GM23338 (cell line): ENCODE measurements at regions not wholly inside any gene's neighbourhood (a gene's known extent, or its start where the extent isn't known, plus 50 kb on each side); places are given as distances from the start of the nearest gene placed in this dataset.

Experiments used
- CREB1 ChIP-seq: fragments of 250-450 bp; sonication (Bioruptor Pico); IDR thresholded peaks from 2 replicates; pipeline ENCODE4 v1.5.0; 2020; ENCODE audit warnings: low read depth, mild to moderate bottlenecking, moderate library complexity
- EZH2 ChIP-seq: fragments of 200-600 bp; sonication (generic); IDR thresholded peaks from one replicate; pipeline ENCODE4 v1.8.0; 2017; ENCODE audit warnings: antibody characterized with exemption, mild to moderate bottlenecking, low read depth; ENCODE audit not compliant: unreplicated experiment
- EZH2phosphoT487 ChIP-seq: fragments of 200-600 bp; sonication (generic); IDR thresholded peaks from one replicate; pipeline ENCODE4 v1.8.1; 2018; ENCODE audit warnings: antibody characterized with exemption; ENCODE audit not compliant: unreplicated experiment
- JUNB ChIP-seq: IDR thresholded peaks from one replicate; pipeline ENCODE4 v1.6.1; 2016; ENCODE audit warnings: antibody characterized with exemption; ENCODE audit not compliant: unreplicated experiment
- NANOG ChIP-seq: IDR thresholded peaks from 2 replicates; pipeline ENCODE4 v1.6.1; 2016; ENCODE audit warnings: antibody characterized with exemption, borderline replicate concordance
- POLR2AphosphoS5 ChIP-seq: IDR thresholded peaks from 2 replicates; pipeline ENCODE4 v1.6.1; 2016; ENCODE audit warnings: antibody characterized with exemption, low read depth
- ZNF114 ChIP-seq: fragments of 250-450 bp; sonication (Bioruptor Pico); IDR thresholded peaks from 2 replicates; pipeline ENCODE4 v1.5.0; 2020; ENCODE audit warnings: mild to moderate bottlenecking, moderate library complexity
- TF ChIP-seq, protein P1 (sequence below), 2 experiments: fragments of 200-600 bp in 1 of 2; sonication (generic) in 1 of 2; conservative IDR thresholded peaks; 2 replicates each; pipeline versions ENCODE4 v1.5.1 to v1.6.1; 2016 to 2017; ENCODE audit warnings: antibody characterized with exemption in 2 of 2, low read depth in 2 of 2, mild to moderate bottlenecking in 2 of 2, moderate library complexity in 1 of 2
- TF ChIP-seq, protein P2 (sequence below): IDR thresholded peaks from 2 replicates; pipeline ENCODE4 v1.6.1; 2016; ENCODE audit warnings: antibody characterized with exemption
- TF ChIP-seq, protein P3 (sequence below): IDR thresholded peaks from one replicate; pipeline ENCODE4 v1.6.1; 2018; ENCODE audit warnings: antibody characterized with exemption; ENCODE audit not compliant: unreplicated experiment
- TF ChIP-seq, protein P4 (sequence below): fragments of 250-450 bp; sonication (Bioruptor Pico); IDR thresholded peaks from 2 replicates; pipeline ENCODE4 v1.5.0; 2020; ENCODE audit warnings: mild to moderate bottlenecking, moderate library complexity

DNA sequence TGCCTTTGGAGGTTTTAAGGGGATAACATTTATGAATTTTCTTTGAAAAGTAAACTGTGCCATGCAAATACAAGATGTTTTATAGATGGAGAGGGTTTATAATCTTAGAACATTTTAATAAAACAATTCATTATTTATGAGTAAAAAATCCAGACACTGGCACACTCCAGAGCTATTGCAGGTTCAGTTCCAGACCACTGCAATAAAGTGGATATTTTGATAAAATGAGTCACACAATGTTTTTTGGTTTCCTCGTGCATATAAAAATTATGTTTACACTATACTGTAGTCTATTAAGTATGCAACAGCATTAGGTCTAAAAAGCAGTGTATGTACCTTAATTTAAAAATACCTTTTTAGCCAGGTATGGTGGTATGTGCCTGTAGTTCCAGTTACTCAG, 146.2 kb upstream of the ZBED5 start:
- TF ChIP-seq, protein P1, sequence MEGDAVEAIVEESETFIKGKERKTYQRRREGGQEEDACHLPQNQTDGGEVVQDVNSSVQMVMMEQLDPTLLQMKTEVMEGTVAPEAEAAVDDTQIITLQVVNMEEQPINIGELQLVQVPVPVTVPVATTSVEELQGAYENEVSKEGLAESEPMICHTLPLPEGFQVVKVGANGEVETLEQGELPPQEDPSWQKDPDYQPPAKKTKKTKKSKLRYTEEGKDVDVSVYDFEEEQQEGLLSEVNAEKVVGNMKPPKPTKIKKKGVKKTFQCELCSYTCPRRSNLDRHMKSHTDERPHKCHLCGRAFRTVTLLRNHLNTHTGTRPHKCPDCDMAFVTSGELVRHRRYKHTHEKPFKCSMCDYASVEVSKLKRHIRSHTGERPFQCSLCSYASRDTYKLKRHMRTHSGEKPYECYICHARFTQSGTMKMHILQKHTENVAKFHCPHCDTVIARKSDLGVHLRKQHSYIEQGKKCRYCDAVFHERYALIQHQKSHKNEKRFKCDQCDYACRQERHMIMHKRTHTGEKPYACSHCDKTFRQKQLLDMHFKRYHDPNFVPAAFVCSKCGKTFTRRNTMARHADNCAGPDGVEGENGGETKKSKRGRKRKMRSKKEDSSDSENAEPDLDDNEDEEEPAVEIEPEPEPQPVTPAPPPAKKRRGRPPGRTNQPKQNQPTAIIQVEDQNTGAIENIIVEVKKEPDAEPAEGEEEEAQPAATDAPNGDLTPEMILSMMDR (conservative IDR thresholded peaks at IDR 0.05; ENCODE audit: low read depth in 2 of 2) = no peak
- TF ChIP-seq POLR2AphosphoS5 (no peak), EZH2 (no peak), CREB1 (no peak), JUNB (no peak), EZH2phosphoT487 (no peak), NANOG (no peak), ZNF114 (CRISPR knock-in tag) (no peak)
- TF ChIP-seq, protein P2, sequence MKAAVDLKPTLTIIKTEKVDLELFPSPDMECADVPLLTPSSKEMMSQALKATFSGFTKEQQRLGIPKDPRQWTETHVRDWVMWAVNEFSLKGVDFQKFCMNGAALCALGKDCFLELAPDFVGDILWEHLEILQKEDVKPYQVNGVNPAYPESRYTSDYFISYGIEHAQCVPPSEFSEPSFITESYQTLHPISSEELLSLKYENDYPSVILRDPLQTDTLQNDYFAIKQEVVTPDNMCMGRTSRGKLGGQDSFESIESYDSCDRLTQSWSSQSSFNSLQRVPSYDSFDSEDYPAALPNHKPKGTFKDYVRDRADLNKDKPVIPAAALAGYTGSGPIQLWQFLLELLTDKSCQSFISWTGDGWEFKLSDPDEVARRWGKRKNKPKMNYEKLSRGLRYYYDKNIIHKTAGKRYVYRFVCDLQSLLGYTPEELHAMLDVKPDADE = no peak
- TF ChIP-seq, protein P3, sequence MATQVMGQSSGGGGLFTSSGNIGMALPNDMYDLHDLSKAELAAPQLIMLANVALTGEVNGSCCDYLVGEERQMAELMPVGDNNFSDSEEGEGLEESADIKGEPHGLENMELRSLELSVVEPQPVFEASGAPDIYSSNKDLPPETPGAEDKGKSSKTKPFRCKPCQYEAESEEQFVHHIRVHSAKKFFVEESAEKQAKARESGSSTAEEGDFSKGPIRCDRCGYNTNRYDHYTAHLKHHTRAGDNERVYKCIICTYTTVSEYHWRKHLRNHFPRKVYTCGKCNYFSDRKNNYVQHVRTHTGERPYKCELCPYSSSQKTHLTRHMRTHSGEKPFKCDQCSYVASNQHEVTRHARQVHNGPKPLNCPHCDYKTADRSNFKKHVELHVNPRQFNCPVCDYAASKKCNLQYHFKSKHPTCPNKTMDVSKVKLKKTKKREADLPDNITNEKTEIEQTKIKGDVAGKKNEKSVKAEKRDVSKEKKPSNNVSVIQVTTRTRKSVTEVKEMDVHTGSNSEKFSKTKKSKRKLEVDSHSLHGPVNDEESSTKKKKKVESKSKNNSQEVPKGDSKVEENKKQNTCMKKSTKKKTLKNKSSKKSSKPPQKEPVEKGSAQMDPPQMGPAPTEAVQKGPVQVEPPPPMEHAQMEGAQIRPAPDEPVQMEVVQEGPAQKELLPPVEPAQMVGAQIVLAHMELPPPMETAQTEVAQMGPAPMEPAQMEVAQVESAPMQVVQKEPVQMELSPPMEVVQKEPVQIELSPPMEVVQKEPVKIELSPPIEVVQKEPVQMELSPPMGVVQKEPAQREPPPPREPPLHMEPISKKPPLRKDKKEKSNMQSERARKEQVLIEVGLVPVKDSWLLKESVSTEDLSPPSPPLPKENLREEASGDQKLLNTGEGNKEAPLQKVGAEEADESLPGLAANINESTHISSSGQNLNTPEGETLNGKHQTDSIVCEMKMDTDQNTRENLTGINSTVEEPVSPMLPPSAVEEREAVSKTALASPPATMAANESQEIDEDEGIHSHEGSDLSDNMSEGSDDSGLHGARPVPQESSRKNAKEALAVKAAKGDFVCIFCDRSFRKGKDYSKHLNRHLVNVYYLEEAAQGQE = no peak
- TF ChIP-seq, protein P4, sequence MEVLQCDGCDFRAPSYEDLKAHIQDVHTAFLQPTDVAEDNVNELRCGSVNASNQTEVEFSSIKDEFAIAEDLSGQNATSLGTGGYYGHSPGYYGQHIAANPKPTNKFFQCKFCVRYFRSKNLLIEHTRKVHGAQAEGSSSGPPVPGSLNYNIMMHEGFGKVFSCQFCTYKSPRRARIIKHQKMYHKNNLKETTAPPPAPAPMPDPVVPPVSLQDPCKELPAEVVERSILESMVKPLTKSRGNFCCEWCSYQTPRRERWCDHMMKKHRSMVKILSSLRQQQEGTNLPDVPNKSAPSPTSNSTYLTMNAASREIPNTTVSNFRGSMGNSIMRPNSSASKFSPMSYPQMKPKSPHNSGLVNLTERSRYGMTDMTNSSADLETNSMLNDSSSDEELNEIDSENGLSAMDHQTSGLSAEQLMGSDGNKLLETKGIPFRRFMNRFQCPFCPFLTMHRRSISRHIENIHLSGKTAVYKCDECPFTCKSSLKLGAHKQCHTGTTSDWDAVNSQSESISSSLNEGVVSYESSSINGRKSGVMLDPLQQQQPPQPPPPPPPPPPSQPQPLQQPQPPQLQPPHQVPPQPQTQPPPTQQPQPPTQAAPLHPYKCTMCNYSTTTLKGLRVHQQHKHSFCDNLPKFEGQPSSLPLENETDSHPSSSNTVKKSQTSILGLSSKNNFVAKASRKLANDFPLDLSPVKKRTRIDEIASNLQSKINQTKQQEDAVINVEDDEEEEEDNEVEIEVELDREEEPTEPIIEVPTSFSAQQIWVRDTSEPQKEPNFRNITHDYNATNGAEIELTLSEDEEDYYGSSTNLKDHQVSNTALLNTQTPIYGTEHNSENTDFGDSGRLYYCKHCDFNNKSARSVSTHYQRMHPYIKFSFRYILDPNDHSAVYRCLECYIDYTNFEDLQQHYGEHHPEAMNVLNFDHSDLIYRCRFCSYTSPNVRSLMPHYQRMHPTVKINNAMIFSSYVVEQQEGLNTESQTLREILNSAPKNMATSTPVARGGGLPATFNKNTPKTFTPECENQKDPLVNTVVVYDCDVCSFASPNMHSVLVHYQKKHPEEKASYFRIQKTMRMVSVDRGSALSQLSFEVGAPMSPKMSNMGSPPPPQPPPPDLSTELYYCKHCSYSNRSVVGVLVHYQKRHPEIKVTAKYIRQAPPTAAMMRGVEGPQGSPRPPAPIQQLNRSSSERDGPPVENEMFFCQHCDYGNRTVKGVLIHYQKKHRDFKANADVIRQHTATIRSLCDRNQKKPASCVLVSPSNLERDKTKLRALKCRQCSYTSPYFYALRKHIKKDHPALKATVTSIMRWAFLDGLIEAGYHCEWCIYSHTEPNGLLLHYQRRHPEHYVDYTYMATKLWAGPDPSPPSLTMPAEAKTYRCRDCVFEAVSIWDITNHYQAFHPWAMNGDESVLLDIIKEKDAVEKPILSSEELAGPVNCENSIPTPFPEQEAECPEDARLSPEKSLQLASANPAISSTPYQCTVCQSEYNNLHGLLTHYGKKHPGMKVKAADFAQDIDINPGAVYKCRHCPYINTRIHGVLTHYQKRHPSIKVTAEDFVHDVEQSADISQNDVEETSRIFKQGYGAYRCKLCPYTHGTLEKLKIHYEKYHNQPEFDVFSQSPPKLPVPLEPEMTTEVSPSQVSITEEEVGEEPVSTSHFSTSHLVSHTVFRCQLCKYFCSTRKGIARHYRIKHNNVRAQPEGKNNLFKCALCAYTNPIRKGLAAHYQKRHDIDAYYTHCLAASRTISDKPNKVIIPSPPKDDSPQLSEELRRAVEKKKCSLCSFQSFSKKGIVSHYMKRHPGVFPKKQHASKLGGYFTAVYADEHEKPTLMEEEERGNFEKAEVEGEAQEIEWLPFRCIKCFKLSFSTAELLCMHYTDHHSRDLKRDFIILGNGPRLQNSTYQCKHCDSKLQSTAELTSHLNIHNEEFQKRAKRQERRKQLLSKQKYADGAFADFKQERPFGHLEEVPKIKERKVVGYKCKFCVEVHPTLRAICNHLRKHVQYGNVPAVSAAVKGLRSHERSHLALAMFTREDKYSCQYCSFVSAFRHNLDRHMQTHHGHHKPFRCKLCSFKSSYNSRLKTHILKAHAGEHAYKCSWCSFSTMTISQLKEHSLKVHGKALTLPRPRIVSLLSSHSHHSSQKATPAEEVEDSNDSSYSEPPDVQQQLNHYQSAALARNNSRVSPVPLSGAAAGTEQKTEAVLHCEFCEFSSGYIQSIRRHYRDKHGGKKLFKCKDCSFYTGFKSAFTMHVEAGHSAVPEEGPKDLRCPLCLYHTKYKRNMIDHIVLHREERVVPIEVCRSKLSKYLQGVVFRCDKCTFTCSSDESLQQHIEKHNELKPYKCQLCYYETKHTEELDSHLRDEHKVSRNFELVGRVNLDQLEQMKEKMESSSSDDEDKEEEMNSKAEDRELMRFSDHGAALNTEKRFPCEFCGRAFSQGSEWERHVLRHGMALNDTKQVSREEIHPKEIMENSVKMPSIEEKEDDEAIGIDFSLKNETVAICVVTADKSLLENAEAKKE (CRISPR knock-in tag) = no peak
